HL-60/S4 (cell line): ENCODE measurements at regions not wholly inside any gene's neighbourhood (a gene's known extent, or its start where the extent isn't known, plus 50 kb on each side); places are given as distances from the start of the nearest gene placed in this dataset.

Experiments
- in situ Hi-C: fragments of 300-500 bp; cut with MboI; formaldehyde crosslinking; loops from 2 replicates; pipeline ENCODE4 v1.14.3; 2022; ENCODE audit warnings: low sequenced_read_pairs

DNA sequence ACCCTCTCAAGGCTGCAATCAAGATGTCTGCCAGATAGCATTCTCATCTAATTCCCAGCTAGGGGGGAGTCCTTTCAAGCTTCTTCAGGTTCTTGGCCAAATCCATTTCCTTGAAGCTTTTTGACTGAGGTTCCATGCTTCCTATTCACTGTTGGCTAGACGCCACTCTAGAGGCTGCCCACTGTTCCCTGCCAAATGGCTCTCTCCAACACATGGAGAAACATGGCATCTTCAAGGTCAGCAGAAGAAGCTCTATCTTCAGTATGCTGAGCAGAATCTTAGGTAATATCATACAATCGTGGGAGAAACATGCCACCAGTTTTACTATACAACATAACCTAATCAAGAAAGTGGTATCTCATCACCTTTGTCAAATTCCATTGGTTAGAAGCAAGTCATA is 1985.1 kb upstream of the CELF4 start:
- in situ Hi-C loops = no loop called here

DNA sequence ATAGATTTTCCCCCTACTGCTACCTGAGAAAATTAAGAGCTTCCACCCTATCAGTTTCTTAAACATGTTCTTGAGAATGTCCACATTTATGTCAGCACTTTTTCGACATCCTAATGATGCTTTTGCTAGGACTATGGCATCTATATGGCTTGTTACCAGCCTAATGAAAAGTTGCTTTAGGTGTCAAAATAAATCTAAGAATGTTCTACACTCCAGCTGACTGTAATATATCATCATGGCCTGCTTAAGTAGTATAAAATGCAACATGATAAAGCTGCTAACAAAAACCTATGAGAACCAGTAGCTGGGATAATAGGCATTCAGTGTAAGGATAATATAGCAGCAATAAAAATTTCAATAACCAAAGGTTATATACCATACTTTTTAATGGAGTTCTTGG is 1983.5 kb upstream of the CELF4 start:
- in situ Hi-C loops = no loop called here

DNA sequence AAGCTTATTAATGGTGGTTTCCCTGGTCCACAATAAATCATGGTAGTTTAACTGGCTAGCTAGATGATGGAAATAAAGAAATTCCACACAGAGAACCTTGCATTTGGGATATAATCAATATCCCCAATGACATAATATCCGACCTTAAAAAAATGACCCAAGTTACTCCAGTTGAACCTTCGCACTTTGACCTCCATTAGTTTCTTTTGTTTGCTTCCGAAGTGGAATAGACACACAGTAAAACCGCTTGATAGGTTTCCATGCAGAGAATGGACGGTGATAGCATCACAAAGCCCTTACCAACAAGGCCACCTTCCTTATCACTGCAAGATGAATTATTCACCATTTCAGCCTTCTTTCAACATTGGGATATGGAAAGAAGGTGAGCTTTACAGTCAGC is 1966.1 kb upstream of the CELF4 start:
- in situ Hi-C loops = no loop called here

DNA sequence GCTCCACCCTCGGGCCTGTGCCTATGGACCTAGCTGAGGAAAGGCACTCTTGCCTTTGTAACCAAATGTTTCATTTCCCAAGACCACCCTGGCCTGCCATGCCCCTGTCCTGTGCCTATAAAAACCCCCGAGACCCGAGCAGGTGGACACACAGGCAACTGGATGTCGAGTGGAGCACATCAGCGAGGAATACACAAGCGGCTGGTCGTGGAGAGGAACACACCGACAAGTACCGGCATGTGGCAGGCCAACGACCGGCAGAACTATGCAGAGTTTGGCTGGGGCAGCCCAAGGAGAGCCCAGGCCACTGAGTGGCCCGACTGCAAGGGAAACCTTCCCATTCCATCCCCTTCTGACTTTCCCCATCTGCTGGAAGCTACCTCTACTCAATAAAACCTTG is 1963.8 kb upstream of the CELF4 start:
- in situ Hi-C loops = no loop called here

DNA sequence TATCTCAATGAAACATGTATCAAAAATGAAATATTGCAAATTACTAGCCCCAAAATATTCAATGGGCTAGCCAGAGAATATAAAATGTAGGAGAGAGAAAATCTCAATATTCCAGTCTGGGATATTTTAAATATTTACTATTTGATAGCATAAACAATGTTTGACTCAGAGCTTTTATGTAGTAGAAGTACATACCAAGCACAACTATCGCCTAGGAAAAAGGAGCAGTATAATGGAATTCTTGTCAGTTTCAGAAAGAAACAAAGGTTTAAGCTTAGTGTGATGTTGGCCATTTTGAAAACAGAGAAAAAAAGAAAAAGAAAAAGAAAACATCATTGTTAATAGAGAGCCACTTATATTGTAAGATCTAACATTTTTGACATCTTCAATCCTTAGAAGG is 1961.9 kb upstream of the CELF4 start:
- in situ Hi-C loops = no loop called here

DNA sequence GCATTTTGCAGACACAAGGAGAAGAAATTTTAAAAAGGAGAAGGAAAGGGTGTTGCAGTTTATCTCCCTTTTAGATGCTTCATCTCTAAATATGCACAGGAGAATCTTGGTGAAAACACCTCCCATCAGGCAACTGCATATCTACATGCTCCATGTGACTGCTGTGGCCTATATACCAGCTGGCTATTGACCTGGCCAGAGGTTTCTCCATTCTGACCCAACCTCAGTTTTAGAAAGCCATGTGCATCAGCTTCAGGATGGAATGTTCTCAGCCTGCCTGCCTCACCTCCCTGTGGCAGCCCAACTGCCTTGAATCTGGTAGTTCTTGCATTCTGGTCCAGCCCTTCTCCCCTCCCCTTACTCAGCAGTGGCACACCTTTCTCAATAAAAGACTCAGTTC is 1958.8 kb upstream of the CELF4 start:
- in situ Hi-C loops = no loop called here

DNA sequence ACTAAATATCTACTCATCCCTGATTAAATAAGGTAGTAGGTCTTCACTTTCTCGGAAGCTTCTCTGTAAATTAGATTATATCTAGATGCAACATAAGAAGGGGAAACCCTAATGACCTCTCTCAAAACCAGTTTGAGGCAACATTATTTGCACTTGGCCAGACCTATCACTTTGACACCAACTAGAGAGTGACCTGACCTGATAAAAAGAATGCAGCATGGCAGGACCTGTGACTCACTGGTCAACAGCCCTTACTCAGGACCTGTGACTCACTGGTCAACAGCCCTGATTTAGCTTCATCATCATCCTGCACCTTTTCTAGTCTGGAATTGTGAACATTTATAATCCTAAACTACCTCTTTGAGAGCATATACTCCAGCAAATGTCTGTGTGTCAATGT is 1957.7 kb upstream of the CELF4 start:
- in situ Hi-C loops = no loop called here

DNA sequence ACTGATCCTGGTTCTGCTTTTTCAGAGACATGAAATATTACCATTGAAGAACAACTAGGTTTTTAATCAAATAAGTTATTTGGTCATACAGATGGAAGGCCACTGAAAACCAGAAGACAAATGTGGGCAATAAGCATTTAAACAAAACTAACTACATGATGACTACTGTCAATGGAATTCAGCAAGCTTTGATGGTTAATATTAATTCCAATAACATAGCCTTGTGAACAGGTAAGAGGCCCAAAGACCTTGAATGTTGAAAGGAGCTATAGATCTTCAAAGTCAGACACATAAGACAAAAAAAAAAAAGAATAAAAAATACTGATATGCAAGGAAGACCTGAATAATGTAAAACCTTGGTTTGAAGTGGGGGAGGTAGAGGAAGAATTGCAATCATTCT is 1955.6 kb upstream of the CELF4 start:
- in situ Hi-C loops = no loop called here

DNA sequence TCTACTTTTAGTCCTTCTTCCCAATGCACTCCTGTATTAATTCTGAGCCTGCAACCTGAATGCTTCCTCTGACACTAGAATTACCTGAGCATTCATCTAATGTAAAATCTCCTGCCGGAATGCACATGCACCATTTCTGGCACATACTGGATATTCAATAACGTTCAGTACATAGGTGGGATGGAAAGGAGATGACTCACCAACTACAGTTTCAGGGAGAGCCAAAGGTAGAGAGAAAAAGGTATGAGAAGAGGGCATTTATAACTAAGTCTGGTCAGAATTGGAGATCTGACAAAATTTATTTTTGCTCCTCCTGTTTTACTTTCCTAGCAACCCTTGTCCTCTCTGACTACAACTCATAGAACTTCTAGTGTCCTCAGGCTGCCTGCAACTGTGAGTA is 1954.1 kb upstream of the CELF4 start:
- in situ Hi-C loops = no loop called here

DNA sequence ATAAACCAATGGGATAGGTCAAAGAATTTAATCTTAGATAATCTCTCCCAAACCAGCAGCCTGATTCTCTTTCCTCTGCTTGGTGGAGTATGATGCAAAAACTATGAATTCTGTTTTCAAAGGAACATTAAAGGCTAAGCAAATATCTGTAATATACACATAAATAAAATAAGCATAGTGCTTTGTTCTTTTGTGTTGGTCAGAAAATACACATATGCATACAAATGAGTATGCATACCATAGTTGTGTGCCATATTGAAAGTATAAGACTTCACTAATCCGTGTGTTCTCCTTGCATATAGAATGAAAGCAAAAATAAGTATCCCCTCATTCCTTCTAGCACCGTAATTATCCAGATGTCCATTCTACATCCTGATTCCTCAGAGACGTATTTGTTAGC is 1949.7 kb upstream of the CELF4 start:
- in situ Hi-C loops = no loop called here

DNA sequence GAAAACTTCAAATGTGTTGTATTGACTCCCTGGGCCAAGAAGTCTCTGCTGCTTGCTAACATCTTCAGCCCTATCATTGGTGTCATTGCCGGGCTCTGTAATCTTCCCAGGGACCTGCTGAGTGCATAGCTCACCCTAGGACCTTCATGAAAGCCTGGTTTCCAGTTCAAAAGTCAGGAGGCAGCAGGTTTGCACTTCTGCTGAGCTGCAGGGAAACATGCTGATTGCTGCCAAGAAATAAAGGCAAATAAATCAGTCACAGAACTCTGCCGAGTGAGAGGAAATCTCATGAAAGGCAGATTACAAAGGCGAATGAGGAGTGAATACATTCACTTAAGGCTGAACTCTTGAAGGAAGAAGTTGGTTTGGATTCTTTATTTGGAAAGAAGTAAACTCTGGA is 1947.6 kb upstream of the CELF4 start:
- in situ Hi-C loops = no loop called here

DNA sequence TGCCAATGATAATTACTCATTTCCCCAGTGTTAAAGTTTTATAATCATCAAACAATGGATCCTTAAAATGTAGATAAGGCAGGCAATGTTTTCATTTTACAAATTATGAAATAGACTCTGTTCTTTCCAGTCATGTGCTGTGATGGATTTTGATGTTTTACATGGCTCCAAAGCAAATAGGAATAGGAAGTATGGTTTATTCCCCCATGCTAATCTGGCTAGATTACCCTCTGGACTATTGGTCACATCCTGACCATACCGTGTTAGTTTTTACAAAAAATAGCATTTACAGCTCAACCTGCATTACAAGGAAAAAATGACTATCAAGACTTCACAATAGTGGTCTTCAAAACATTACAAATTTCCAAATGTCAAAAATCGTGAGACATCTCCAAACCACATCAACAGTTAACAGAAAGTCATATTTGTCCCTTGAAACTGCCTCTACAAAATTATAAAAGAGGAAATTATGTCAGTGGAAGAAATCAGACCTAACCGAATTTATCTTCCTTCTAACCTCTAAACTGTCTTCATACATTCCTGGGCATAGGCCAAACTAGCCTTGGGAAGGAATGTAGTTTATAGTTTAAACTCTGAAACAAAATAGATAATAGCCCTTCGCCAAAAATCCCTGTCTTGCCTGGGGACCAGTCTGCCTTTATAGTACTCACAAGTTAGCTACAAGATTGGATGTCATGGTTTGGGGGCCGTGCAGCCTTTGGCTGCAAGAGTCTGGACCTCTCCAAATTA is 1941.2 kb upstream of the CELF4 start:
- in situ Hi-C loops = no loop called here

DNA sequence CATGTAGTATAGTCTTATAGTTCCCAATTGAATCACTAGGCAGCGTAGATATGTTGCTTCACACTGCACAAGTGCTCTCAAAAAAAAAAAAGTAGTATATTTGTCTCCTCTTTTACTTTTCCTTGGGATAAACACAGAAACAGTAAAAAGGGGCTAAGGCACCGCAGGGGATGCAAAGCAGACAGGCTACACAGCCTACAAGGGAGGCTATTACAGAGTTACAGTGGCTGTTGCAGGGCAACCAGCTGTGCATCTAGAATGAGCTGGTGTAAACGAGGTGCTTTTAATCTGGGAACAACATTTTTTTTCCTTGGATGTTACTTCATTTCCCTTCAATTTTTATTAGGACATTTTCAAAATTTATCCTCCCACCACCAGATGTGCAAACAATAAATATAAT is 1934.7 kb upstream of the CELF4 start:
- in situ Hi-C loops = no loop called here

DNA sequence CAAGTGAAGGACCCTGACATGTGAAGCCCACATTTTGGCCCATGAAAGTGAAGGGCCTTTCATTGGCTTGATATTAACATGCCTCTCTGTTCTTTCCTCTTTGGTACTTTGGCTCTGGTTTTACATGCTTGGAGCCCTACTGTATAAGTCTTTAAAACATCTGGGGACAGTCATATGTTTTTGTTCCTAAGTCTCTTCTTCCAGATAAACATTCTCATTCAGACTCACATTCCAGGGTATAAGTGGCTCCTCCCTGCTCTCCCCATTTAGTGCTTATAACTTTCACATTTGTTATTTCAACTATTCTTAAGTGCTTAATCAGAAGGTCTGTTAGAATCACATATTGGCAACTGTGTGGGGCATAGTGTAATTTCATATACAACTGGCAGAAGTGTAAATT is 1932.2 kb upstream of the CELF4 start:
- in situ Hi-C loops = no loop called here

DNA sequence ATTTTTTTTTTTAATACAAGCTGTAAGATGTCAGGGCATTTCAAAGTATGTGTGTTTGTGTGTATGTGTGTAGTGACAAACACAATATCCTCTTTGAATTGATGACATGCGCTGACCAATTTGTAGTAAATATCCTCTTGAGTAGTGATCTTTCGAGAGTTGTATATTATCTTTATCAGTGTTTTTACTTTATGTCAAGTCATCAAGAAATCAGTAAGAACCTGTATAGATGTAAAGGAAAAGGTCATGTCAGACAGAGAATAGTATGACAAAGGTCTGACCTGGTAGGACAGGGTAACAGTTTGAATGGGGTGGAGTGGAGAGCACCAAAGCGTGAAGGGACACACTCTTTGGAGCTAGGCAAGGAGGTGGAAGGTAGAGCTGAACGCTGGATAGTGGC is 1931.4 kb upstream of the CELF4 start:
- in situ Hi-C loops = no loop called here

DNA sequence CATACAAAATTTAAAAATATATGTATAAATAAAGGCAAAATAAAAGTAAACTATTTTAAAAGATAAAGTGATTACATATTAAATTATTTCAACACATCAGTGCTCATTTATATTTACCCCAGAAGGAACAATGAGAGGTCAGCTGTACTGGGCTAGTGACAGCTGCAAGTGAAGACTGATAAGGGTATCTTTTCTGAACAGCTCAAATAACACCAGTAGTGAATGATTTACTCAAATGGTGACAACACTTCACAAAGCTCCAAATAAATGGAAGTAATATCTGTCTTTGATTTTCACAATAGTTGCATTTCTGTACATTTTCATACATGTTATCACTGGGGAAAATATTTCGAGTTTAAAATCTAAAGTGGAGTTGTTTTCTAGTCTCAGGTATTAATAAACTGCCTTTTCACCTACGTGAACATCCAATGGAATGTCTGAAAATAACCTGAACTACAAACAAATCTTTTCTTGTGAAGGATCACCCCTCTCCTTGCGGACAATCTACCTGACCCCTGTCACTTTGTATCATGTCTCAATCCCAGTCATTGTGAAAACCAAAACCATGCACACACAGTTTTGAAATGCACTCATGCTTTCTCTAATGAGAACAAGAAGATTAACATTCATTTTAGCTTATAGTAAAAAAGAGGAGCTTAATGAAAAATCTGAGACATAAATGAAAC is 1928.8 kb upstream of the CELF4 start:
- in situ Hi-C loops = no loop called here

DNA sequence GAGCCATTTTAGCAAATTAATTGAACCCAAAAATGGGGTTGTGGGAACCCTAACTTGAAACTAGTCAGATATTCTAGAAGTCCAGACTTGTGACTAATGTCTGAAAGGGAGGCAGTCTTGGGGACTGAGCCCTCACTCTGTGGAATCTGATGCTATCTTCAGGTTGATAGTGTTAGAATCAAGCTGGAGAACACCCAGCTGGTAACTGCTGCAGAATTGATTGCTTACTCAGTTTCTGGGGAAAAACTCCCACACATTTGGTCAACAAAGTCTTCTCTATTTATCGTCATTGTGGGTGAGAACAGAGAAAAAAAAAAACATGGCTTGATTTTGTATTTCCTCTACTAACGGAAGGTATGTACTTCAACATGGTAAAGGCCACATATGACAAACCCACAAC is 1925.8 kb upstream of the CELF4 start:
- in situ Hi-C loops = no loop called here

DNA sequence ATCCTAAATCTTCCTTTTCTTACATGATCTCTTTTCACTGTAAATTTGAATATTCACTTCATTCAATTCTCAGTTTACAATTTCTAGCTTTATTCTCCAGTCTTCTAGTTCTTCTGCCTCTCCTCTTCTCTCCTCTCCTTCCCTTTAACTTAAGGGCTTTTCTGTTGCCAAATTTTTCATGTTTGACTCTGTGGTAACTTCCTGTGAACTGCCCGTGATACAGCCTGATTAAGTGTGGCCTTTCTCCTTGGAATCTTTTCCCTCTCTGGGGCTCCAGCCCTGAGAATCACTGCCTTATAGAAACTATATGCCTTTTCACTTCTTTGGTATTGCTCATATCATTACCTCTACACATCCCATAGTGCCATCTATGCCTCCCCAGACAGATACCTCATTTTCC is 1923.8 kb upstream of the CELF4 start:
- in situ Hi-C loops = no loop called here

DNA sequence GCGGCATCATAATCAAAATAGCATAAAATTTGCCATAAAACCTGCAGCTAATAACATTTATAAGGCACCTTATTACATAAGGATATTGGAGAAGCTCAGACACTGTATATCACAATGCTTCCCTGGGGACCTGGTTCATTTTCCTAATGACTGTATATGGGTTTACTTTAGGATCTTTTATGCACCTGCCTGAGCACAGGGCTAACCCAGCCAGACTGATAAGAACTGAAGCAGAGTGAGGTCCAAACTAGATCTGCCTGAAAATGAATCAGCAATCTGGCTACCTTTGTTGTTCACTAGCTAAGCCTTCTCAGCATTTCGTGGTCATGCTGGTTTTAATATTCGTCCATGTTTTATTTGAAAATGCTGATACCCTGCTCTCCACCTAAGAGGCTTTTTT is 1922.3 kb upstream of the CELF4 start:
- in situ Hi-C loops = no loop called here

DNA sequence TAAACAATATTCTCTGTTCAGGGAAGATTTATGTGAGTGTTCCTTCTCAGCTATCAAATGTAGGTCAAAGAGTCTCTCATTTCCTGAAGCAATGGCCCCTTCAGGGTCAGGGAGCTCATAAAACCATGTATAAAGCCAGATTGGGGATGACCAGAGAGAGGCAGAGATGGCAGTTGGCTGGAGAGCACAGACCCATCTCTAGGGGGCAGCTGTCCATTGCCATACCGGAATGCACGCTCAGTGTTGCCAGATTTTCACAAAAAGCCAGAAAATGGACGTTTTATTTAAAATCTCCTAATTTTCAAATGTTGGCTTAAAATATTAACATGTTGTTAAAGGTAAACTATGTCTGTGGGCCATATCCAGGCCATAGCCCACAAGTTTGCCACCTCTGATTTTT is 1920.7 kb upstream of the CELF4 start:
- in situ Hi-C loops = no loop called here

DNA sequence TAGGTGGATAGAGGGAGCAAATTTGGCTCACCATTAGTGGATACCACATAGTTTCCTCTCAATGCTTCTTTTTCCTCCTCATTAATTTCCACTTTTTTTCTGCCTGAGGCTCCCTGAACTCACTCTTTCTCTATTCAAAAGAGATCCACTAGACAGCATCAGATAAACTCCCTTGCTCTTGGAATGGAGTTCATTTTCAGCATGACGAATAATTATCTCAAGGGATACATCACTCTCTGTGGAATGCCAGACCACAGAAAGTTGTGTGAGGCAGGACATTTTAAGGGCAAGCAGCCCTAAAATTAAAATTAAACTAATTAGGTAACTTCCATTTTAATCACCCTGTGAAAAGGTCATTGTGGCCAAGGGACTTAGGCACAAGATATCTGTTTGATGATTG is 1920.1 kb upstream of the CELF4 start:
- in situ Hi-C loops = no loop called here

DNA sequence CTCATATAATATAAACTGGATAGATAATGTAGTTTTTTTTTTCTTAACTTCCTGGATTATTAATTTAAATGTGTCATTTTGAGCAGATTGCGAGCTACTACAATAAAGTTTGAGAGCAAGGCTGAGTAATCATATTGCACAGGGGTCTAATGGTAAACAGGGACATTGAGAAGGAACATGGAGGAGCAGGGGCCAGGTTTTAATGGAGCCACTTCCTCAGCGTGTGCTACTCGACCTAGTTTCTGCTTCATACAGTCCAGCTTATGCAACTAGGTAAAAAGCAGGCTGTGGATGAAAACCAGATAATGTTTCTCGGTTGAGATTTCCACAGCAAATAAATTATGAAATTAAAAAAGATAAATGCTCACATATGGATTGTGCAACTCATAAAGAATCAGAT is 1915.7 kb upstream of the CELF4 start:
- in situ Hi-C loops = no loop called here
